Hepatocyte (in vitro differentiated cells): ENCODE measurements at regions not wholly inside any gene's neighbourhood (a gene's known extent, or its start where the extent isn't known, plus 50 kb on each side); places are given as distances from the start of the nearest gene placed in this dataset.

ENCODE experiments used
- CTCF ChIP-seq: fragments of 200-600 bp; sonication (generic); IDR thresholded peaks from 2 replicates; pipeline ENCODE4 v1.5.1; 2016; ENCODE audit warnings: antibody characterized with exemption, mild to moderate bottlenecking; ENCODE audit not compliant: poor library complexity
- EZH2 ChIP-seq: fragments of 200-600 bp; sonication (generic); IDR thresholded peaks from 2 replicates; pipeline ENCODE4 v1.6.1; 2016; ENCODE audit warnings: antibody characterized with exemption, mild to moderate bottlenecking, borderline replicate concordance

DNA sequence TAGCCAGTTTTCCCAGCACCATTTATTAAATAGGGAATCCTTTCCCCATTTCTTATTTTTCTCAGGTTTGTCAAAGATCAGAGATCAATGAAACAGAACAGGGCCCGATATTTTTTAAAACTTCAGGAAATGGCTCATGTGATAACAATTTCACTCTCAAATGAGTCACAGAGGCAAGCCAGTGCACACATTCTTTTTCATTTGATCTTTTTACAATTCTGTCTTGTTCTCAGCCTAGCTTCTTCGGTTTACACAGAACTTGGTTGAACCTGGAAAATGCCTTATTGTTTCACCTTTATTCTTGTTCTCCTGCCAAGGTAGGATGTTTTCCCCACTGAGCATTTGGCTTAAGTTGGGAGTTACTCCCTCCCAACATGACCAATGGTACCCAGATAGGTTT lies 258.9 kb downstream of the COL12A1 start:
- TF ChIP-seq EZH2 (no peak), CTCF (no peak)
